SK-N-SH (cell line): ENCODE measurements at regions not wholly inside any gene's neighbourhood (a gene's known extent, or its start where the extent isn't known, plus 50 kb on each side); places are given as distances from the start of the nearest gene placed in this dataset.

Experiments
- CTCF ChIA-PET: fragments of 300-600, 350-600 bp; formaldehyde crosslinking; extraction: SDS; loops from one replicate; lab custom pipeline; 2021; lab: Yijun Ruan, JAX
- POLR2A ChIA-PET: fragments of 350-600 bp; sonication (Branson Sonifier 250); formaldehyde crosslinking; extraction: SDS; loops from one replicate; lab custom pipeline; 2020; ENCODE audit warnings: antibody characterized with exemption, inconsistent platforms; lab: Yijun Ruan, JAX
- DNase-seq: peaks from one replicate; pipeline ENCODE4 v3.0.0; 2012
- H2AFZ ChIP-seq: fragments of 200-600 bp; sonication (generic); 2 replicates; pipeline ENCODE4 v1.8.1; 2016; ENCODE audit warnings: antibody characterized with exemption, mild to moderate bottlenecking, low read depth
- H3F3A ChIP-seq: fragments of 200-600 bp; sonication (generic); replicated peaks from 2 replicates; pipeline ENCODE3; 2016; ENCODE audit warnings: antibody characterized with exemption, mild to moderate bottlenecking; ENCODE audit not compliant: insufficient read depth
- H3K27ac ChIP-seq, 2 experiments: fragments of 200-500 bp in 1 of 2; fragments of 200-600 bp in 1 of 2; sonication (Bioruptor generic) in 1 of 2; sonication (generic), shearing (Covaris generic) in 1 of 2; 2 replicates each; pipeline versions ENCODE4 v1.5.1 to v1.6.1; 2014 to 2016; ENCODE audit warnings: low read depth in 2 of 2, inconsistent platforms in 1 of 2, low read length in 1 of 2, mild to moderate bottlenecking in 1 of 2, mixed read lengths in 1 of 2
- H3K27me3 ChIP-seq: fragments of 200-600 bp; sonication (generic), shearing (Covaris generic); 2 replicates; pipeline ENCODE4 v1.6.1; 2016; ENCODE audit warnings: mixed run types; ENCODE audit not compliant: insufficient read depth
- H3K36me3 ChIP-seq, 2 experiments: fragments of 200-500 bp in 1 of 2; fragments of 200-600 bp in 1 of 2; sonication (Bioruptor generic) in 1 of 2; sonication (generic) in 1 of 2; replicated peaks in 1 of 2; 2 replicates each; pipeline versions ENCODE3 to v1.5.1; 2014 to 2016; ENCODE audit warnings: low read length in 1 of 2, mild to moderate bottlenecking in 1 of 2; ENCODE audit not compliant: insufficient read depth in 2 of 2, control insufficient read depth in 1 of 2
- H3K4me1 ChIP-seq, 2 experiments: fragments of 200-500 bp in 1 of 2; fragments of 200-600 bp in 1 of 2; sonication (Bioruptor generic) in 1 of 2; sonication (generic), shearing (Covaris generic) in 1 of 2; 2 replicates each; pipeline versions ENCODE4 v1.5.1 to v1.6.1; 2014 to 2016; ENCODE audit warnings: low read depth in 1 of 2, low read length in 1 of 2, mixed run types in 1 of 2; ENCODE audit not compliant: insufficient read depth in 2 of 2, control insufficient read depth in 1 of 2
- H3K4me2 ChIP-seq: fragments of 200-600 bp; sonication (generic), shearing (Covaris generic); 2 replicates; pipeline ENCODE4 v1.6.1; 2017; ENCODE audit warnings: mixed run types
- H3K4me3 ChIP-seq, 2 experiments: fragments of 200-500 bp in 1 of 2; fragments of 200-600 bp in 1 of 2; sonication (Bioruptor generic) in 1 of 2; sonication (generic), shearing (Covaris generic) in 1 of 2; 2 replicates each; pipeline versions ENCODE4 v1.5.1 to v1.8.1; 2014 to 2016; ENCODE audit warnings: low read depth in 2 of 2, inconsistent platforms in 1 of 2, low read length in 1 of 2, mild to moderate bottlenecking in 1 of 2, mixed read lengths in 1 of 2, moderate library complexity in 1 of 2
- H3K79me2 ChIP-seq: fragments of 200-600 bp; sonication (generic); 2 replicates; pipeline ENCODE4 v1.8.1; 2017; ENCODE audit warnings: mild to moderate bottlenecking; ENCODE audit not compliant: insufficient read depth
- H3K9ac ChIP-seq: fragments of 200-600 bp; sonication (generic); 2 replicates; pipeline ENCODE4 v1.6.1; 2017; ENCODE audit warnings: mixed run types
- H3K9me2 ChIP-seq: fragments of 200-600 bp; sonication (generic); 2 replicates; pipeline ENCODE4 v1.6.1; 2017; ENCODE audit warnings: mixed run types
- H3K9me3 ChIP-seq: fragments of 200-600 bp; sonication (generic); 2 replicates; pipeline ENCODE4 v1.6.1; 2017; ENCODE audit warnings: mixed run types, mild to moderate bottlenecking, moderate library complexity
- H4K20me1 ChIP-seq: fragments of 200-600 bp; sonication (generic); 2 replicates; pipeline ENCODE4 v1.6.1; 2017; ENCODE audit warnings: mild to moderate bottlenecking, mixed run types; ENCODE audit not compliant: insufficient read depth
- FOXM1 ChIP-seq: IDR thresholded peaks from 2 replicates; pipeline ENCODE4 v1.4.0; 2012; ENCODE audit warnings: low read depth, mild to moderate bottlenecking
- GATA2 ChIP-seq: sonication (generic); formaldehyde crosslinking; IDR thresholded peaks from 2 replicates; pipeline ENCODE4 v1.5.0; 2020; ENCODE audit warnings: mild to moderate bottlenecking, missing genetic modification reagents
- MEF2A ChIP-seq: IDR thresholded peaks from 2 replicates; pipeline ENCODE4 v1.4.0; 2012; ENCODE audit warnings: low read depth, borderline replicate concordance
- MXI1 ChIP-seq: IDR thresholded peaks from 2 replicates; pipeline ENCODE4 v1.6.1; 2012; ENCODE audit warnings: mild to moderate bottlenecking, low read depth, low read length, improper control_type of control experiment
- NFIC ChIP-seq: IDR thresholded peaks from 2 replicates; pipeline ENCODE4 v1.4.0; 2012; ENCODE audit warnings: borderline replicate concordance
- RCOR1 ChIP-seq: fragments of 150-350 bp; IDR thresholded peaks from 2 replicates; pipeline ENCODE4 v1.6.1; 2017; ENCODE audit warnings: antibody characterized with exemption, low read length
- RXRA ChIP-seq: IDR thresholded peaks from 2 replicates; pipeline ENCODE4 v1.4.0; 2012; ENCODE audit warnings: low read depth, mild to moderate bottlenecking, borderline replicate concordance
- TCF12 ChIP-seq: IDR thresholded peaks from 2 replicates; pipeline ENCODE4 v1.4.0; 2012
- WGBS: methylation state at CpG from one replicate; pipeline ENCODE4 v1.1.6; 2017; ENCODE audit warnings: low lambda C conversion rate; 5-methylcytosine and 5-hydroxymethylcytosine counted together
- TF ChIP-seq, protein P1 (sequence below): IDR thresholded peaks from 2 replicates; pipeline ENCODE4 v1.4.0; 2012; ENCODE audit warnings: low read depth, borderline replicate concordance
- TF ChIP-seq, protein P2 (sequence below): fragments of 150-350 bp; IDR thresholded peaks from 2 replicates; pipeline ENCODE4 v1.6.1; 2016; ENCODE audit warnings: mild to moderate bottlenecking, low read depth, low read length
- TF ChIP-seq, protein P3 (sequence below): fragments of 200-600 bp; sonication (generic); IDR thresholded peaks from 2 replicates; pipeline ENCODE4 v1.6.1; 2017; ENCODE audit warnings: antibody characterized with exemption, mild to moderate bottlenecking, moderate library complexity
- TF ChIP-seq, protein P4 (sequence below): IDR thresholded peaks from 2 replicates; pipeline ENCODE4 v1.4.0; 2012; ENCODE audit warnings: low read depth, borderline replicate concordance

DNA sequence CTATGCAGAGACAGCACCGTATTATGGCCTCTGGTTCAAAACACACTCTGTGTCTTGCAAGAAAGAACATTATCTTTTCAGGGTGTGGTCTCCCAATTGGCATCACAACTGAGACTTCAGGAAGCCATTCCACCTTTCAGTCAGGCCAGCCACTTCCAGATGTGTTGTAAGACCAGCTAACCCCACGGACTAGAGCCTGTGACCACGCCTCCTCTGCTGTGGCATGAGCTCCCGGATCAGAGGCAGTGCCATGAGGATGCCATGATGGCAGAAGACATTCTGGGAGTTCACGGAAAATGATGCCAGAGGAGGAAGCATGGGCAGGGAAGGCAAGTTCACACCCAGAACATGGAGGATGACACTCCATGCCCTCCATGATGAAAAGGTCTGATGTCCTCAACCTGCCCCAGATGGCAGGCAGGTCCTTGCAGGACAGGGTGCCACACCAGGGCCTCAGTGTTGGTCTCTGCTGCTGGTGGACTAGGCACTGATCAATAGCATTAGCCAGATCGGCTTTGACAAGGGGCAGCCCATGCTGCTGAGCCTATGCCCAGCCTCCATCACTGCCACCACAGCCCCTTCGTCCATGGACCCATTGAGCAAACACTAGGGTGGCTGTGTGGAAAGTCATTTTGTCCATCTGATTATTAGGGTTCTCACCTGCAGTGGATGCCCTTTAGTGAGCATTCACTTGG, 341.6 kb downstream of the MATN1 start:
- Histone ChIP-seq H4K20me1 (no peaks in the 10 kb centered on the region), H3K4me2 (no peak overlapping the region), H3K4me1 (peaks cover 11 to 39% of the 10 kb centered on the region in 2 experiments; a peak in 3 of 4 replicates), H2AFZ (no peak overlapping the region), H3K4me3 (no peak overlapping the region)
- CTCF ChIA-PET: interaction anchor here (0.6 to 3.3 kb wide), 14 partner anchors 8 to 326 kb away, joined by 3 to 75 read pairs (median 12); no protein-coding TSS in a partner anchor
- TF ChIP-seq, protein P1, sequence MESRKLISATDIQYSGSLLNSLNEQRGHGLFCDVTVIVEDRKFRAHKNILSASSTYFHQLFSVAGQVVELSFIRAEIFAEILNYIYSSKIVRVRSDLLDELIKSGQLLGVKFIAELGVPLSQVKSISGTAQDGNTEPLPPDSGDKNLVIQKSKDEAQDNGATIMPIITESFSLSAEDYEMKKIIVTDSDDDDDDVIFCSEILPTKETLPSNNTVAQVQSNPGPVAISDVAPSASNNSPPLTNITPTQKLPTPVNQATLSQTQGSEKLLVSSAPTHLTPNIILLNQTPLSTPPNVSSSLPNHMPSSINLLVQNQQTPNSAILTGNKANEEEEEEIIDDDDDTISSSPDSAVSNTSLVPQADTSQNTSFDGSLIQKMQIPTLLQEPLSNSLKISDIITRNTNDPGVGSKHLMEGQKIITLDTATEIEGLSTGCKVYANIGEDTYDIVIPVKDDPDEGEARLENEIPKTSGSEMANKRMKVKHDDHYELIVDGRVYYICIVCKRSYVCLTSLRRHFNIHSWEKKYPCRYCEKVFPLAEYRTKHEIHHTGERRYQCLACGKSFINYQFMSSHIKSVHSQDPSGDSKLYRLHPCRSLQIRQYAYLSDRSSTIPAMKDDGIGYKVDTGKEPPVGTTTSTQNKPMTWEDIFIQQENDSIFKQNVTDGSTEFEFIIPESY: no peak
- TF ChIP-seq TCF12: no peak
- TF ChIP-seq, all 33 proteins: peak for 0
- no peaks in the 10 kb centered on the region for H3K36me3 ChIP-seq
- DNase-seq: no peak
- no peak overlapping the region for H3K27ac ChIP-seq
- H3K9me3 ChIP-seq: no peaks in the 10 kb centered on the region
- 27% methylated on average over 7 of the region's 7 CpGs for WGBS
- no peak overlapping the region for H3K9ac ChIP-seq
- H3K9me2 ChIP-seq: no peaks in the 10 kb centered on the region
- POLR2A ChIA-PET: no interaction called here
- no peaks in the 10 kb centered on the region for H3F3A ChIP-seq
- no peaks in the 10 kb centered on the region for H3K79me2 ChIP-seq
- H3K27me3 ChIP-seq: no peaks in the 10 kb centered on the region

DNA sequence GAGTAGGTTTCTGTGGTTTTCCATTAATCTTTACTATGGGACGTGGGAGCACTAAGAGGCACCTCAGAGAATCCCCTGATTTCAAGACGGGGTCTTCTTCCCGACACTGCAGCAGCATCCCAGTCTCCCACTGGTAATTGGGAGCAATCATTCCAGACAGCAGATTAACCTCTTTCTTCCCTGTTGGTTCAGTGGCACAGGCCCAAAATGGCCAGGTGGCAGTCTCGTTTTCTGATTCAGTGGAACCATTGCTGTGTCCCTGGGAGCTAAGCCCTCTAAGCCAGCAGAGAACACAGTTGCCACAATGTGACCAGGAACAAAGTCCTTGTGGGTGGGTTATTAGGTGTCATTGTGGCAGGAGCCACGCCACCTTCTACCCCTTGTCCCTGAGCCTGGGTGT, 342.1 kb downstream of the MATN1 start:
- 33% methylated on average over 5 of the region's 5 CpGs for WGBS
- Histone ChIP-seq H3K4me1 (peaks cover 11 to 39% of the 10 kb centered on the region in 2 experiments; a peak in 3 of 4 replicates), H3K27me3 (no peaks in the 10 kb centered on the region), H2AFZ (no peak overlapping the region), H3K4me3 (no peak overlapping the region), H3K9me2 (no peaks in the 10 kb centered on the region), H3K79me2 (no peaks in the 10 kb centered on the region), H3K9me3 (no peaks in the 10 kb centered on the region), H3F3A (no peaks in the 10 kb centered on the region), H3K36me3 (no peaks in the 10 kb centered on the region), H3K27ac (no peak overlapping the region), H3K4me2 (no peak overlapping the region), H3K9ac (no peak overlapping the region), H4K20me1 (no peaks in the 10 kb centered on the region)
- ChIA-PET POLR2A (interaction anchor here (0.8 kb wide), 1 partner anchor 95 kb away, joined by 3 read pairs; no protein-coding TSS in a partner anchor), CTCF (interaction anchor here (0.6 to 3.3 kb wide), 68 partner anchors 8 to 1200 kb away, joined by 3 to 75 read pairs (median 6); partner anchors contain the start of genes MECR and SRSF4)
- no peak for TF ChIP-seq FOXM1
- TF ChIP-seq, protein P2, sequence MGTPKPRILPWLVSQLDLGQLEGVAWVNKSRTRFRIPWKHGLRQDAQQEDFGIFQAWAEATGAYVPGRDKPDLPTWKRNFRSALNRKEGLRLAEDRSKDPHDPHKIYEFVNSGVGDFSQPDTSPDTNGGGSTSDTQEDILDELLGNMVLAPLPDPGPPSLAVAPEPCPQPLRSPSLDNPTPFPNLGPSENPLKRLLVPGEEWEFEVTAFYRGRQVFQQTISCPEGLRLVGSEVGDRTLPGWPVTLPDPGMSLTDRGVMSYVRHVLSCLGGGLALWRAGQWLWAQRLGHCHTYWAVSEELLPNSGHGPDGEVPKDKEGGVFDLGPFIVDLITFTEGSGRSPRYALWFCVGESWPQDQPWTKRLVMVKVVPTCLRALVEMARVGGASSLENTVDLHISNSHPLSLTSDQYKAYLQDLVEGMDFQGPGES: no peak
- TF ChIP-seq GATA2 (CRISPR knock-in tag): no peak
- no peak for TF ChIP-seq NFIC
- TF ChIP-seq MXI1: no peak
- no peak for TF ChIP-seq RCOR1
- no peak for TF ChIP-seq RXRA
- TF ChIP-seq MEF2A: no peak
- TF ChIP-seq, protein P3, sequence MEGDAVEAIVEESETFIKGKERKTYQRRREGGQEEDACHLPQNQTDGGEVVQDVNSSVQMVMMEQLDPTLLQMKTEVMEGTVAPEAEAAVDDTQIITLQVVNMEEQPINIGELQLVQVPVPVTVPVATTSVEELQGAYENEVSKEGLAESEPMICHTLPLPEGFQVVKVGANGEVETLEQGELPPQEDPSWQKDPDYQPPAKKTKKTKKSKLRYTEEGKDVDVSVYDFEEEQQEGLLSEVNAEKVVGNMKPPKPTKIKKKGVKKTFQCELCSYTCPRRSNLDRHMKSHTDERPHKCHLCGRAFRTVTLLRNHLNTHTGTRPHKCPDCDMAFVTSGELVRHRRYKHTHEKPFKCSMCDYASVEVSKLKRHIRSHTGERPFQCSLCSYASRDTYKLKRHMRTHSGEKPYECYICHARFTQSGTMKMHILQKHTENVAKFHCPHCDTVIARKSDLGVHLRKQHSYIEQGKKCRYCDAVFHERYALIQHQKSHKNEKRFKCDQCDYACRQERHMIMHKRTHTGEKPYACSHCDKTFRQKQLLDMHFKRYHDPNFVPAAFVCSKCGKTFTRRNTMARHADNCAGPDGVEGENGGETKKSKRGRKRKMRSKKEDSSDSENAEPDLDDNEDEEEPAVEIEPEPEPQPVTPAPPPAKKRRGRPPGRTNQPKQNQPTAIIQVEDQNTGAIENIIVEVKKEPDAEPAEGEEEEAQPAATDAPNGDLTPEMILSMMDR: no peak
- TF ChIP-seq, protein P4, sequence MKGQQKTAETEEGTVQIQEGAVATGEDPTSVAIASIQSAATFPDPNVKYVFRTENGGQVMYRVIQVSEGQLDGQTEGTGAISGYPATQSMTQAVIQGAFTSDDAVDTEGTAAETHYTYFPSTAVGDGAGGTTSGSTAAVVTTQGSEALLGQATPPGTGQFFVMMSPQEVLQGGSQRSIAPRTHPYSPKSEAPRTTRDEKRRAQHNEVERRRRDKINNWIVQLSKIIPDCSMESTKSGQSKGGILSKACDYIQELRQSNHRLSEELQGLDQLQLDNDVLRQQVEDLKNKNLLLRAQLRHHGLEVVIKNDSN: no peak
- no peak for DNase-seq
